ENCODE measurements at regions not wholly inside any gene's neighbourhood (a gene's known extent, or its start where the extent isn't known, plus 50 kb on each side); places are given as distances from the start of the nearest gene placed in this dataset.
"Not testable (repeated sequence)": the region's sequence is repeated elsewhere in the genome, so short reads cannot be mapped to it uniquely, and the experiment has no call there.

DNA sequence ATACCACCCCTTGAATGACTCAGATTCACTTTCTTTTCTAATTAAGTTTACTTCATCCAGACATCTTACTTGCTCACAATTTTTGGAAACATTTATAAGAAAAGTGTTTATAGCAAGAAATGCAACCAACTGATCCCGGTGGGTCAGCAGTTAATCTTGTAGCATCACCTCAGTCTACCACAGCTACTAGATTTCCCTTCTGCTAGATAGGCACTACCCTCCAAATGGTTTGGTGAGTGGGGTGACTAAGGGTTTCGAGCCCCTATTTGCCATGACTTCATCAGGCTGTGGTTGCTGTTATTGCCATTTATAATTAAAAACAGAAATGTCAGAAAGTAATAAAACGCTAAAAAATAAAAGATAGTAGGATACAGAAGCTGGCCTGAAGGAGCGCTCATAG, 930.1 kb upstream of the GJE1 start:
- TF ChIP-seq POLR2A (IDR thresholded peaks at IDR 0.05; ENCODE audit: low read depth, low read length): no peak
- DNase-seq (ENCODE audit: insufficient read length, low spot score): no peak
- no peak for FAIRE-seq

DNA sequence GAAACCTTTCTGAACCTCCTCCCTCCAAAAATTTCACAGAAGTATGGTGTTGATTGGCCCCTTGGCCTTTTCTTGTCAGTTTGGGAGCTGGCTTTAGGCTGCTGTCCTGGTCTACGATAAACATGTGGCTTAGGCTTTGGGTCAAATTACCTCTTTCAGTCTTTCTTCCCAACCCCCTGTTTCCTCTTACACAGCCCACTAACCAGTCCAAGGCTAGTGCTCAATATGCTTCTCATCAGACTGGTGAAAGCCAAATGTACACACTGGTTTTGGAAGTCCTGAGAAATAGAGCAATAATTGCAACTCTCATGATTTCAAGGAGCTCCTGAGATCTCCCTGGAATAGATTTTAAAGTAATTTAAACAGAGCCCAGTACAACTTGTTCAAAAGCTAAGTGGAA, 933.7 kb upstream of the GJE1 start:
- TF ChIP-seq POLR2A (IDR thresholded peaks at IDR 0.05; ENCODE audit: low read depth, low read length): no peak
- no peak for DNase-seq (ENCODE audit: insufficient read length, low spot score)
- no peak for FAIRE-seq

DNA sequence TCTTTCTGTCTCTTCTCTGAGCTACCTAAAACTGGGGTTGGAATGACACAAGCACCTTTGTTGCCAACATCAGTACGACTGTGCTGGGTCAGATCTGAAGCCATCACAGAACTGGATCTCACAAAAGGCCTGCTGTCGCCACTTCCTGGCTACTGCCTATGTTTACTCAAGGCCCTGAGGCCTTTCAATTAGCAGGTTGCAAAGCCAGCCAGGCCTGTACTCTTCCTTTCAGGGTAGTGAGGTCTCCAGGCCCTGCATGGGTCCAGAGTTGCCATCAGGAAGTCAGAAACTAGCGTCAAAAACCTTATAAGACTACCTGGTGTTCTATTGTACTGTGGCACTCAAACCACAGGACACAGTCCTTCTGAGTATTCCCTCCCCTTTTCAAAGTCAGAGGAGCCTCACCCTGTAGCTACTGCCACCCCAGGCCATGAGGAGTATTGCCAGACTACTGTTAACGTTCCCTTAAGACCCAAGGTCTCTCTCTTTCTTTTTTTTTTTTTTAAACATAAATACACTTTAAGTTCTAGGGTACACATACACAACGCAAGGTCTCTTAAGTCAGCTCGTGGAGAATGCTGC, 937.4 kb upstream of the GJE1 start:
- FAIRE-seq (no peak), DNase-seq (ENCODE audit: insufficient read length, low spot score) (no peak)
- no peak for TF ChIP-seq POLR2A (IDR thresholded peaks at IDR 0.05; ENCODE audit: low read depth, low read length)

DNA sequence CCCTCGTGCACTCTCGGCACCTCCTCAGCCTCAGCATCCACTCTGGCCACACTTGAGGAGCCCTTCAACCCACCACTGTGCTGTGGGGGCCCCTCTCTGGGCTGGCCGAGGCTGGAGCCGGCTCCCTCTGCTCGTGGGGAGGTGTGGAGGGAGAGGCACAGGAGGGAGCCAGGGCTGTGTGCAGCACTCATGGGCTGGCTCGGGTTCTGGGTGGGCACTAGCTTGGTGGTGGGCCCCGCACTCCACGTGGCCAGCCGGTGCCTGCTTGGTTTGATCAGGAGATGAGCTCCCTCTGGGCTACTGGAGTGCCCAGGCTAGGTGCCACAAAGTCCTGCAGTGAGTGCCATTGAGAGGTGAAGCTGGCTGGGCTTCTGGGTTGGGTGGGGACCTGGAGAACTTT, 949.4 kb upstream of the GJE1 start:
- no peak for FAIRE-seq
- TF ChIP-seq POLR2A (IDR thresholded peaks at IDR 0.05; ENCODE audit: low read depth, low read length): no peak
- DNase-seq (ENCODE audit: insufficient read length, low spot score): no peak

DNA sequence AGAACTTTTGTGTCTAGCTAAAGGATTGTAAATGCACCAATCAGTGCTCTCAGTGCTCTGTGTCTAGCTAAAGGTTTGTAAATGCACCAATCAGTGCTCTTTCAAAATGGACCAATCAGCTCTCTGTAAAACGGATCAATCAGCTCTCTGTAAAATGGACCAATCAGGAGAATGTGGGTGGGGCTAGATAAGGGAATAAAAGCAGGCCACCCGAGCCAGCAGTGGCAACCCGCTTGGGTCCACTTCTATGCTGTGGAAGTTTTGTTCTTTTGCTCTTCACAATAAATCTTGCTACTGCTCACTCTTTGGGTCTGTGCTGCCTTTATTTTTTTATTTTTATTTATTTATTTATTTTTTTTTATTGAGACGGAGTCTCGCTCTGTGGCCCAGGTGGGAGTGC, 957.3 kb upstream of the GJE1 start:
- not testable (repeated sequence) for FAIRE-seq; DNase-seq (ENCODE audit: insufficient read length, low spot score)

DNA sequence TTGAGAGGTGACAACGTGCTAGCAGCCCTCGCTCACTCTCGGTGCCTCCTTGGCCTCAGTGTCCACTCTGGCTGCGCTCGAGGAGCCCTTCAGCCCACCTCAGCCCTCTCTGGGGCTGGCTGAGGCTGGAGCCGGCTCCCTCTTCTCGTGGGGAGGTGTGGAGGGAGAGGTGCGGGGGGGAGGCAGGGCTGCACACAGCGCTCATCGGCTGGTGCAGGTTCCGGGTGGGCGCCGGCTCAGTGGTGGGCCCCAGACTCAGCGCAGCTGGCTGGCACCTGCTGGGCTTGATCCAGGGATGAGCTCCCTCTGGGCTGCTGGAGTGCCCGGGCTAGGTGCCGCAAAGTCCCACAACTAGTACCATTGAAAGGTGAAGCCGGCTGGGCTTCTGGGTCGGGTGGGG, 957.8 kb upstream of the GJE1 start:
- TF ChIP-seq POLR2A (IDR thresholded peaks at IDR 0.05; ENCODE audit: low read depth, low read length): no peak

DNA sequence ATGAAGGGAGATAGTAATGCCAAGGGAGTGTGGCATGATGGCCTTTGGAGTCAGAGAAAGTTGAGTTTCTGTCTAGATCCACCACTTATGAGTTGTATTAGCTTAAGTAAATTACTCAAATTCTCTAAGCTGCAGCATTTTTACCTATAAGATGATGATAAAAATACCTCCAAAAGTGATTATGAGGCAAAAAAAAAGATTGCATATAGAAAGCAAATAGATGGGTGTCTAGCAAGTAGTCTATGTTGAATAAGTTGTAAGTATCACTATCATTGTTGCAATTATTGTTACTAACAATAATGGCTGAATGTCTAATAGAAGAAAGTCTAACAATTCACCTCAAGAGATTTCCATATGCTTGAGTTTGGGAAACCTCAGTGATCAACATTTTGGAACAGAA, 959.2 kb upstream of the GJE1 start:
- no peak for FAIRE-seq
- TF ChIP-seq POLR2A (IDR thresholded peaks at IDR 0.05; ENCODE audit: low read depth, low read length): no peak
- no peak for DNase-seq (ENCODE audit: insufficient read length, low spot score)

More for the DNA sequence above, 957.8 kb upstream of the GJE1 start:
- DNase-seq (ENCODE audit: insufficient read length, low spot score) (no peak), FAIRE-seq (no peak)

GRCh38 chr6:141169419-141169818, 963.3 kb upstream of the GJE1 start:
- no peak for FAIRE-seq
- no peak for DNase-seq (ENCODE audit: insufficient read length, low spot score)

GRCh38 chr6:141167945-141168344, 964.8 kb upstream of the GJE1 start:
- DNase-seq (ENCODE audit: insufficient read length, low spot score) (no peak), FAIRE-seq (no peak)
- no peak for TF ChIP-seq POLR2A (IDR thresholded peaks at IDR 0.05; ENCODE audit: low read depth, low read length)

More at GRCh38 chr6:141169419-141169818, 963.3 kb upstream of the GJE1 start:
- no peak for TF ChIP-seq POLR2A (IDR thresholded peaks at IDR 0.05; ENCODE audit: low read depth, low read length)

DNA sequence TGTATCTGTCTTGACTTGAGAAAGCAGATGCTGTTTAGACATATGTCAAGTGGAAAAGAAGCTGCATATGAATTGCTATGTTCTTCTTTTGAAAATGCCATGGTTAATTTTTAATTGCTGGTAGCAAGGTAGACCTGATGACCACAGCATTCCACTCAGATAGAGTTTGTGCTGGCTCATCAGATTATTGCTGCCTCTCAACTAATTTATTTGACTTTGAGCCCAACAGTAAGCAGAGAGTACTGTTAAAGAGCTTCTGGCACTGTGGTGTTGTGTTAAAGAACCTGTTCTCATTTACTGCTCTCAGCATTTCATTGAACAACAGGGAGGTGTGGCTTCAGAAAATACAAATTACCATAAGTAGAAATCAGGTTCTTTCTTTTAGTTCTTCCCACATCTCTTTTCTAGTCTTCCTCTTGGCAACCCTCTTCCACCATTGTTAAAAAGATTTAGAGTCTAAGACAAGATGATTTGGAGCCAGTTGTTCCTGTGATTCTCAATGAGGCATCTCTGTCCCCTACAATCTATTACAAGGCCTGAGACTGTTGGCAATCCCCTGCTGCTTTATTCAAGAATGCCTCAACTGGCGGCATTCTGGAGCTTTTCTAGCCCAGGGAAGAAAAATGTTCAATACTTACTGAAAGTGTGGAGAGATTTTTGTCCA, 967.6 kb upstream of the GJE1 start:
- TF ChIP-seq POLR2A (IDR thresholded peaks at IDR 0.05; ENCODE audit: low read depth, low read length): no peak
- no peak for DNase-seq (ENCODE audit: insufficient read length, low spot score)
- no peak for FAIRE-seq

- no peak for DNase-seq (ENCODE audit: insufficient read length, low spot score)
- no peak for FAIRE-seq
- TF ChIP-seq POLR2A (IDR thresholded peaks at IDR 0.05; ENCODE audit: low read depth, low read length): no peak
Observed at GRCh38 chr6:141164042-141164743, 968.5 kb upstream of the GJE1 start.

DNA sequence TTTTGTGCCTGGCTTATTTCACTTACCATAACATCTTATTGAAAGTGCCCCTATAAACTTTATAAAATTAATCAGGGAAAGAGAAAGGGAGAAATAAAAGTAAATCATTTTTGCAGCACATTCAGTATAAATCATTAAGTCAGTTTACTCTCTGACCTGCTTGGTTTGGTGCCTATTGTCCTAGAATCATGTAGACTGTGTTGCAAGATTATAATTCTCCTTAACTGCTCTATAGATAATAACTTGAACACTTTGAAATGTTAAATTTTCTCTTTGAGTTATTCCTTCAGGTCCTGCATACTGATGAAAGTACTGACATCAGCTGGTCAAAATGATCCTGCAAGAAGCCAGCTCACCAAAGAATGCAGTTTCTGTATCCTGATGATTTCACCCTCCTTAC, 969.6 kb upstream of the GJE1 start:
- DNase-seq (ENCODE audit: insufficient read length, low spot score) (no peak), FAIRE-seq (no peak)
- no peak for TF ChIP-seq POLR2A (IDR thresholded peaks at IDR 0.05; ENCODE audit: low read depth, low read length)

DNA sequence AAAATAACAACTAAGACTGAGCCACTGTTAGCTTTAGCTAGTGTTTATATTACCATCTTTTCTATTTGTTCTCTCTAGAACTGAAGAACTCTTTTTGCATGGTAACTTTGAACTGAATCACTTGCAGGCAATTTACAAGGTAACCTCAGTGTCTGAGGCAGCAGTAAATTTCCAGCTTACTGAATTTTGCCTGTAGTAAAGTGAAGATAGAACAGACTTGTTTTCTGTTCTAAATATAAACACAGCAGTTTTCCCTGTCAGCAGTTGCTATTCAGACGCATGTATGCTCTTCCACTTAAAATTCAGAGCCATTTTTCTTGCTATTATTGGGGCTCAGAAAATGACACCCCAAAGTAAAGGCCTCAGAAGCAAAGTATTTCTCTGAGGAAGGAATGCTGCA, 974.0 kb upstream of the GJE1 start:
- FAIRE-seq: no peak
- TF ChIP-seq POLR2A (IDR thresholded peaks at IDR 0.05; ENCODE audit: low read depth, low read length): no peak
- DNase-seq (ENCODE audit: insufficient read length, low spot score): no peak

DNA sequence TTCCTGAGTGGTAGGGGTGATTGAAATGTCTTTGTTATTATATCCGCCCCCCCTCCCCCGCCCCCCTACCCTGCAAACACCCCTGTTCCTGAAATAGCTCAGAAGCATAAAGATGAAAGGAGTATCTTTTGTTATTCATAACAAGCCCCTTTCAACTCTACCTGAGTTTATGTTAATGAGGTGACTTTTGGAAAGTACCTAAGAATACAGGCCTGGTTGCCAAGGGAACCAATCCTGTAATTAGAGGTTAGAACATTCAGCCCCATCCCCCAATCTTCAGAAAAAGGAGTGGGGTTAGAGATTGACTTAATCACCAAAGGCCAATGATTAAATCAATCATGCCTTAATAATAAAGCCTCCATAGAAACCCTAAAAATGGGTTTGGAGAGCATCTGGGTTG, 979.2 kb upstream of the GJE1 start:
- DNase-seq (ENCODE audit: insufficient read length, low spot score) (no peak), FAIRE-seq (no peak)
- no peak for TF ChIP-seq POLR2A (IDR thresholded peaks at IDR 0.05; ENCODE audit: low read depth, low read length)

GRCh38 chr6:141152951-141153350, 979.8 kb upstream of the GJE1 start:
- FAIRE-seq: no peak
- no peak for DNase-seq (ENCODE audit: insufficient read length, low spot score)
- no peak for TF ChIP-seq POLR2A (IDR thresholded peaks at IDR 0.05; ENCODE audit: low read depth, low read length)

Data from H54 (cell line).